Esophagus squamous epithelium (tissue), 4 donors: ENCODE measurements at regions not wholly inside any gene's neighbourhood (a gene's known extent, or its start where the extent isn't known, plus 50 kb on each side); places are given as distances from the start of the nearest gene placed in this dataset.

ENCODE experiments used
- POLR2A ChIP-seq, 4 donors: fragments of 450-650 bp; IDR thresholded peaks; one replicate each; pipeline ENCODE4 v1.6.1; 2017; ENCODE audit warnings: antibody characterized with exemption in 4 of 4, mild to moderate bottlenecking in 4 of 4, moderate library complexity in 3 of 4
- TF ChIP-seq, protein P1 (sequence below), 6 experiments: fragments of 450-650 bp in 4 of 6; fragments of 200-600 bp in 2 of 6; sonication (generic) in 2 of 6; IDR thresholded peaks; one replicate each; pipeline ENCODE4 v1.5.1; 2016 to 2019; ENCODE audit warnings: antibody characterized with exemption in 6 of 6, mild to moderate bottlenecking in 4 of 6, moderate library complexity in 4 of 6

DNA sequence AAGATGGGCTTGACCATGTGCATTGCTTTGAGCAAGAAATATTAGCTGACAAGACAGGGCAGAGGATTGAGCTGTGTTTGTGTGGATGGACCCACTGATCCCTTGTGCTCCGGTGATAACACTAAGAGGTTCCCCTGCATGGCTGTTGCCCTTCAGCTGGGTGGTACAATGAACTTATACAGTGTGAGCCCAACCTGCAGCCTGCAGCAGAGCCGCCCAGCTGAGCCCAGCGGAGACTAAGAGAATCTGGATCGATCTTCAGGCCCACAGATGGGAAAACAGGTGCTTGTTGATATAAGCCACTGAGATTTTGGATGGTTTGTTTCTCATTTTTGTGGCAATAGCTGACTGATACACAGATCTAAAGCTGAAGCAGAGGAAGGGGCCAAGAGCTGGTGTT is 177.4 kb upstream of the SYT13 start:
- TF ChIP-seq, protein P1, sequence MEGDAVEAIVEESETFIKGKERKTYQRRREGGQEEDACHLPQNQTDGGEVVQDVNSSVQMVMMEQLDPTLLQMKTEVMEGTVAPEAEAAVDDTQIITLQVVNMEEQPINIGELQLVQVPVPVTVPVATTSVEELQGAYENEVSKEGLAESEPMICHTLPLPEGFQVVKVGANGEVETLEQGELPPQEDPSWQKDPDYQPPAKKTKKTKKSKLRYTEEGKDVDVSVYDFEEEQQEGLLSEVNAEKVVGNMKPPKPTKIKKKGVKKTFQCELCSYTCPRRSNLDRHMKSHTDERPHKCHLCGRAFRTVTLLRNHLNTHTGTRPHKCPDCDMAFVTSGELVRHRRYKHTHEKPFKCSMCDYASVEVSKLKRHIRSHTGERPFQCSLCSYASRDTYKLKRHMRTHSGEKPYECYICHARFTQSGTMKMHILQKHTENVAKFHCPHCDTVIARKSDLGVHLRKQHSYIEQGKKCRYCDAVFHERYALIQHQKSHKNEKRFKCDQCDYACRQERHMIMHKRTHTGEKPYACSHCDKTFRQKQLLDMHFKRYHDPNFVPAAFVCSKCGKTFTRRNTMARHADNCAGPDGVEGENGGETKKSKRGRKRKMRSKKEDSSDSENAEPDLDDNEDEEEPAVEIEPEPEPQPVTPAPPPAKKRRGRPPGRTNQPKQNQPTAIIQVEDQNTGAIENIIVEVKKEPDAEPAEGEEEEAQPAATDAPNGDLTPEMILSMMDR (IDR thresholded peaks at IDR 0.05), result no peak
- TF ChIP-seq POLR2A (IDR thresholded peaks at IDR 0.05), result no peak
